ENCODE measurements at regions not wholly inside any gene's neighbourhood (a gene's known extent, or its start where the extent isn't known, plus 50 kb on each side); places are given as distances from the start of the nearest gene placed in this dataset.
"Not testable (repeated sequence)": the region's sequence is repeated elsewhere in the genome, so short reads cannot be mapped to it uniquely, and the experiment has no call there.

- not testable (repeated sequence) for DNase-seq (ENCODE audit: low spot score)
Measured at GRCh38 chr6:133790756-133791155, 98.2 kb upstream of the TCF21 start.

- DNase-seq (ENCODE audit: low spot score): not testable (repeated sequence)
Measured at GRCh38 chr6:133795051-133795450, 93.9 kb upstream of the TCF21 start.

- DNase-seq (ENCODE audit: low spot score): no peak
Measured at GRCh38 chr6:133796235-133796634, 92.7 kb upstream of the TCF21 start.

- no peak for DNase-seq (ENCODE audit: low spot score)
Measured at GRCh38 chr6:133799043-133799442, 89.9 kb upstream of the TCF21 start.

- DNase-seq (ENCODE audit: low spot score): no peak
Measured at GRCh38 chr6:133802861-133803260, 86.1 kb upstream of the TCF21 start.

GRCh38 chr6:133804265-133804664 is 84.6 kb upstream of the TCF21 start:
- no peak for DNase-seq (ENCODE audit: low spot score)

- no peak for DNase-seq (ENCODE audit: low spot score)
Measured at GRCh38 chr6:133805876-133806275, 83.0 kb upstream of the TCF21 start.

- DNase-seq (ENCODE audit: low spot score): no peak
Measured at GRCh38 chr6:133806382-133807140, 82.4 kb upstream of the TCF21 start.

GRCh38 chr6:133807501-133807900 is 81.4 kb upstream of the TCF21 start:
- no peak for DNase-seq (ENCODE audit: low spot score)

- no peak for DNase-seq (ENCODE audit: low spot score)
Measured at GRCh38 chr6:133809406-133809805, 79.5 kb upstream of the TCF21 start.

GRCh38 chr6:133811557-133811956 is 77.4 kb upstream of the TCF21 start:
- no peak for DNase-seq (ENCODE audit: low spot score)

GRCh38 chr6:133812446-133812845 is 76.5 kb upstream of the TCF21 start:
- not testable (repeated sequence) for DNase-seq (ENCODE audit: low spot score)

GRCh38 chr6:133814238-133814637 is 74.7 kb upstream of the TCF21 start:
- no peak for DNase-seq (ENCODE audit: low spot score)

GRCh38 chr6:133814797-133815196 is 74.1 kb upstream of the TCF21 start:
- no peak for DNase-seq (ENCODE audit: low spot score)

GRCh38 chr6:133815313-133815712 is 73.6 kb upstream of the TCF21 start:
- DNase-seq (ENCODE audit: low spot score): no peak

- no peak for DNase-seq (ENCODE audit: low spot score)
Measured at GRCh38 chr6:133816171-133816570, 72.7 kb upstream of the TCF21 start.

GRCh38 chr6:133817460-133818047 is 71.4 kb upstream of the TCF21 start:
- peak; percentile 58 for DNase-seq (ENCODE audit: low spot score)

GRCh38 chr6:133818320-133818719 is 70.6 kb upstream of the TCF21 start:
- DNase-seq (ENCODE audit: low spot score): no peak

GRCh38 chr6:133820208-133820607 is 68.7 kb upstream of the TCF21 start:
- DNase-seq (ENCODE audit: low spot score): no peak

- no peak for DNase-seq (ENCODE audit: low spot score)
Measured at GRCh38 chr6:133827766-133828165, 61.1 kb upstream of the TCF21 start.

GRCh38 chr6:133833949-133834359 is 55.0 kb upstream of the TCF21 start:
- DNase-seq (ENCODE audit: low spot score): no peak

GRCh38 chr6:133834472-133835170 is 54.3 kb upstream of the TCF21 start:
- DNase-seq (ENCODE audit: low spot score): no peak

GRCh38 chr6:133835901-133836300 is 53.0 kb upstream of the TCF21 start:
- no peak for DNase-seq (ENCODE audit: low spot score)

Data from ecto neural progenitor cell (in vitro differentiated cells).